ENCODE measurements at regions not wholly inside any gene's neighbourhood (a gene's known extent, or its start where the extent isn't known, plus 50 kb on each side); places are given as distances from the start of the nearest gene placed in this dataset.
"Not testable (repeated sequence)": the region's sequence is repeated elsewhere in the genome, so short reads cannot be mapped to it uniquely, and the experiment has no call there.

- no peaks in the 10 kb centered on the region for H3K27me3 ChIP-seq
- no peak overlapping the region for H3K27ac ChIP-seq
- ATAC-seq (no peak), DNase-seq (no peak)
- 39 to 55% methylated on average over 3 of the region's 3 CpGs for WGBS, 2 donors
- TF ChIP-seq CTCF (IDR thresholded peaks at IDR 0.05) (no peak), POLR2A (IDR thresholded peaks at IDR 0.05) (no peak)
- no peaks in the 10 kb centered on the region for H3K4me1 ChIP-seq
- H3K9me3 ChIP-seq, result peaks cover 0 to 6% (median 0%) of the 10 kb centered on the region in 3 donors
- no peaks in the 10 kb centered on the region for H3K36me3 ChIP-seq (replicated peaks in 1 of 2; ENCODE audit: insufficient read depth in 1 of 2, low read depth in 2 of 2)
- intact Hi-C loops (cut with DNase I), result no loop called here
- H3K4me3 ChIP-seq, result no peak overlapping the region
These were observed 594.7 kb downstream of the TP53TG3F start for GRCh38 chr16:34054137-34054536.

- ATAC-seq (no peak), DNase-seq (no peak)
- no peak for TF ChIP-seq CTCF (IDR thresholded peaks at IDR 0.05)
- H3K9me3 ChIP-seq, result peaks cover 0 to 6% (median 0%) of the 10 kb centered on the region in 3 donors
- no peaks in the 10 kb centered on the region for H3K27me3 ChIP-seq
- intact Hi-C loops (cut with DNase I), result no loop called here
- WGBS, 2 donors, result 33 to 53% methylated on average over 4 of the region's 4 CpGs
- H3K36me3 ChIP-seq (replicated peaks in 1 of 2; ENCODE audit: insufficient read depth in 1 of 2, low read depth in 2 of 2), result no peaks in the 10 kb centered on the region
- H3K27ac ChIP-seq, result no peak overlapping the region
- H3K4me1 ChIP-seq, result no peaks in the 10 kb centered on the region
- H3K4me3 ChIP-seq, result no peak overlapping the region
These were observed 595.6 kb downstream of the TP53TG3F start for GRCh38 chr16:34054969-34055368.

GRCh38 chr16:34062620-34063253 is 603.3 kb downstream of the TP53TG3F start:
- WGBS, 2 donors, result 42 to 45% methylated on average over 4 of the region's 4 CpGs
- H3K36me3 ChIP-seq (replicated peaks in 1 of 2; ENCODE audit: insufficient read depth in 1 of 2, low read depth in 2 of 2); H3K27ac ChIP-seq; DNase-seq; H3K27me3 ChIP-seq; H3K4me3 ChIP-seq; intact Hi-C loops (cut with DNase I); H3K4me1 ChIP-seq: not testable (repeated sequence)
- ATAC-seq, result peak; percentile 48
- H3K9me3 ChIP-seq, result peaks cover 0 to 18% (median 0%) of the 10 kb centered on the region in 3 donors

- H3K4me1 ChIP-seq; H3K36me3 ChIP-seq (replicated peaks in 1 of 2; ENCODE audit: insufficient read depth in 1 of 2, low read depth in 2 of 2); H3K27ac ChIP-seq; intact Hi-C loops (cut with DNase I); H3K4me3 ChIP-seq; DNase-seq; H3K27me3 ChIP-seq; ATAC-seq: not testable (repeated sequence)
- WGBS, 2 donors, result 36 to 41% methylated on average over 1 of the region's 1 CpG
- peaks cover 0 to 19% (median 0%) of the 10 kb centered on the region in 3 donors for H3K9me3 ChIP-seq
These were observed 604.2 kb downstream of the TP53TG3F start for GRCh38 chr16:34063498-34064157.

- not testable (repeated sequence) for ATAC-seq
- 44 to 46% methylated on average over 2 of the region's 2 CpGs for WGBS, 2 donors
- peaks cover 0 to 24% (median 0%) of the 10 kb centered on the region in 3 donors for H3K9me3 ChIP-seq
These were observed 605.2 kb downstream of the TP53TG3F start for GRCh38 chr16:34064602-34065001.

GRCh38 chr16:34069731-34070130 is 610.3 kb downstream of the TP53TG3F start:
- ATAC-seq; H3K36me3 ChIP-seq (replicated peaks in 1 of 2; ENCODE audit: insufficient read depth in 1 of 2, low read depth in 2 of 2); H3K27ac ChIP-seq; H3K27me3 ChIP-seq; H3K4me3 ChIP-seq; intact Hi-C loops (cut with DNase I); DNase-seq; H3K4me1 ChIP-seq: not testable (repeated sequence)
- 66 to 75% methylated on average over 18 of the region's 18 CpGs for WGBS, 2 donors
- peaks cover 0 to 23% (median 0%) of the 10 kb centered on the region in 3 donors for H3K9me3 ChIP-seq

More at GRCh38 chr16:34064602-34065001, 605.2 kb downstream of the TP53TG3F start:
- H3K4me1 ChIP-seq; H3K36me3 ChIP-seq (replicated peaks in 1 of 2; ENCODE audit: insufficient read depth in 1 of 2, low read depth in 2 of 2); intact Hi-C loops (cut with DNase I); H3K4me3 ChIP-seq; H3K27ac ChIP-seq; H3K27me3 ChIP-seq; DNase-seq: not testable (repeated sequence)
